ENCODE measurements at regions not wholly inside any gene's neighbourhood (a gene's known extent, or its start where the extent isn't known, plus 50 kb on each side); places are given as distances from the start of the nearest gene placed in this dataset.
A peak's percentile ranks its signal among the peaks of the same experiment; 100 is the strongest.

DNA sequence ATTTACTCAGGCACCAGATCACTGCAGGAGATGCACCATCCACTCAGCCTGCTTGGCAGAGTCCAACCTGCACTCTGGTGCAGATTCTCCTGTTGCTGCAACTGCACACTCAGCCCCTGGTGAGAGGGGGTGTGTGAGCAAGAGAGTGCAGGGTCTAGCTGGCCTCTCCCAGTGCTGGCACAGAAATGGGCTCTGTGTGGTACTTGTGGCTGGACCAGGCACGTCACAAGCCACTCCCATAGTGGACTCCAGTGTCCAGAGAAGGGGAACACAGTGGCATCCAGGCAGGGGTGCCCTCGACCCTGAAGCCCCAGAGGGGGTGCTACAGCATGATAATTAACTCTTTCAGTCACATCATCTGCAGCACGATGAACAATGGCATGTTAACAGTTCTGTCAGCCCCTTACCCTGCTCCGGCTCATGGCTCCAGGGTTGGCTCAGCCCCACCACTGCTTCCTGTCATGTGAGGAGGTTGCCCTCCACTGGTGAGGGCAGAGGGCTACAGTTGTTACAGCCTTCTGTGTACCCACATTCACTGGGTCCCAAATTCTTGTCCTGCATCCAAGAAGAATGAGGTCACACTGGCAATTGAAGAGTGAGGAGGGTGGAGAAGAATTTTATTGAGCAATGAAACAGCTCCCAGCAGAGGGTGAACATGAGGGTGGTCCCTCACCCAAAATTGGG, 135.7 kb downstream of the EVA1A start:
- no peak for TF ChIP-seq EZH2phosphoT487 (IDR thresholded peaks at IDR 0.05)
- TF ChIP-seq, protein P1, sequence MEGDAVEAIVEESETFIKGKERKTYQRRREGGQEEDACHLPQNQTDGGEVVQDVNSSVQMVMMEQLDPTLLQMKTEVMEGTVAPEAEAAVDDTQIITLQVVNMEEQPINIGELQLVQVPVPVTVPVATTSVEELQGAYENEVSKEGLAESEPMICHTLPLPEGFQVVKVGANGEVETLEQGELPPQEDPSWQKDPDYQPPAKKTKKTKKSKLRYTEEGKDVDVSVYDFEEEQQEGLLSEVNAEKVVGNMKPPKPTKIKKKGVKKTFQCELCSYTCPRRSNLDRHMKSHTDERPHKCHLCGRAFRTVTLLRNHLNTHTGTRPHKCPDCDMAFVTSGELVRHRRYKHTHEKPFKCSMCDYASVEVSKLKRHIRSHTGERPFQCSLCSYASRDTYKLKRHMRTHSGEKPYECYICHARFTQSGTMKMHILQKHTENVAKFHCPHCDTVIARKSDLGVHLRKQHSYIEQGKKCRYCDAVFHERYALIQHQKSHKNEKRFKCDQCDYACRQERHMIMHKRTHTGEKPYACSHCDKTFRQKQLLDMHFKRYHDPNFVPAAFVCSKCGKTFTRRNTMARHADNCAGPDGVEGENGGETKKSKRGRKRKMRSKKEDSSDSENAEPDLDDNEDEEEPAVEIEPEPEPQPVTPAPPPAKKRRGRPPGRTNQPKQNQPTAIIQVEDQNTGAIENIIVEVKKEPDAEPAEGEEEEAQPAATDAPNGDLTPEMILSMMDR (IDR thresholded peaks at IDR 0.05): peak; percentile 69

Data from neural progenitor cell (in vitro differentiated cells).